RWPE1 (cell line): ENCODE measurements at regions not wholly inside any gene's neighbourhood (a gene's known extent, or its start where the extent isn't known, plus 50 kb on each side); places are given as distances from the start of the nearest gene placed in this dataset.

Source experiments
- CTCF ChIA-PET: fragments of 350-600 bp; sonication (Branson Sonifier 250); formaldehyde crosslinking; extraction: SDS; loops from one replicate; lab custom pipeline; 2021; lab: Yijun Ruan, JAX
- POLR2A ChIA-PET: fragments of 400-600 bp; formaldehyde crosslinking; extraction: SDS; loops from one replicate; lab custom pipeline; 2020; ENCODE audit warnings: antibody characterized with exemption; ENCODE audit not compliant: low non-redundant PET; lab: Yijun Ruan, JAX
- DNase-seq: peaks from one replicate; pipeline ENCODE4 v3.0.0; 2012; ENCODE audit warnings: low spot score
- H3K27ac ChIP-seq: fragments of 450-650 bp; 2 replicates; pipeline ENCODE4 v1.5.1; 2017
- CTCF ChIP-seq: fragments of 450-650 bp; conservative IDR thresholded peaks from 2 replicates; pipeline ENCODE4 v1.5.1; 2017; ENCODE audit warnings: low read depth, mild to moderate bottlenecking

DNA sequence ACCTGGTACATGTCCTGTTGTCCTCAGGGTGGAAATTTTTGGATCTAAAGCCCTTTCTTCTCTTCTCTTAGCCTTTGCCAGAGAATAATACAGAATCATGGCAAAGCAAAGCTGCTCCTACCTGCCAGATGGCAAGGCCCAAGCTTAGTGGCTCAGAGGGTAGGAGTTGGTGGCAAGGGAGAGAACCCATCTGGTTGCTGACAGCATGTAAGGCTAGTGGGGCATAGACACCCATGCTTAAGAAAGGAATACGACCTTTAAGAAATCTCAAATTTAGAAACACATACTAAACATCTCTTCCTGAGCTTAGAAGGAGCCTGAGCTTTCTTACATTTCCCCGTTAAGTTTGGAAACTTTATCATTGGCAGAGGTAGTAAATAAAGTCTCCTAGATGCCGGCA is 395.0 kb upstream of the SOX9 start:
- DNase-seq, result no peak
- CTCF ChIA-PET, result no interaction called here
- TF ChIP-seq CTCF, result no peak
- no peak overlapping the region for H3K27ac ChIP-seq
- POLR2A ChIA-PET, result no interaction called here

- H3K27ac ChIP-seq, result no peak overlapping the region
- TF ChIP-seq CTCF, result no peak
- CTCF ChIA-PET, result no interaction called here
- DNase-seq, result peak; percentile 2
- POLR2A ChIA-PET, result no interaction called here
Observed at GRCh38 chr17:71726341-71726740, 394.5 kb upstream of the SOX9 start.

GRCh38 chr17:71727292-71727691 is 393.5 kb upstream of the SOX9 start:
- ChIA-PET POLR2A (no interaction called here), CTCF (no interaction called here)
- DNase-seq, result no peak
- no peak for TF ChIP-seq CTCF
- H3K27ac ChIP-seq, result no peak overlapping the region

DNA sequence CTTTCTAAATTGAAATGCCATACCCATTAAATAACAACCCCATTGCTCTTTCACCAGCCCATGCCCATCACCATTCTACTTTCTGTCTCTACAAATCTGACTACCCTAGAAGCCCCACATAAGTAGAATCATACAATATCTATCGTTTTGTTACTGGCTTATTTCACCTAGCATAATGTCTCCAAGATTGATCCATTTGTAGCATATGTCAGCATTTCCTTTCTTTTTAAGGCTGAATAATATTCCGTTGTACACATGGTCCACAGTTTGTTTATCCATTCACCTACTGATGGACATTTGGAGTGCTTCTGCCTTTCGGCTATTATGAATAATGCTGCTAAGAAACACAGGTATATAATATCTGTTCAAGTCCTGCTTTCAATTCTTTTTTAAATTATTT is 393.1 kb upstream of the SOX9 start:
- DNase-seq, result no peak
- no peak for TF ChIP-seq CTCF
- no peak overlapping the region for H3K27ac ChIP-seq
- POLR2A ChIA-PET, result no interaction called here
- CTCF ChIA-PET, result no interaction called here

DNA sequence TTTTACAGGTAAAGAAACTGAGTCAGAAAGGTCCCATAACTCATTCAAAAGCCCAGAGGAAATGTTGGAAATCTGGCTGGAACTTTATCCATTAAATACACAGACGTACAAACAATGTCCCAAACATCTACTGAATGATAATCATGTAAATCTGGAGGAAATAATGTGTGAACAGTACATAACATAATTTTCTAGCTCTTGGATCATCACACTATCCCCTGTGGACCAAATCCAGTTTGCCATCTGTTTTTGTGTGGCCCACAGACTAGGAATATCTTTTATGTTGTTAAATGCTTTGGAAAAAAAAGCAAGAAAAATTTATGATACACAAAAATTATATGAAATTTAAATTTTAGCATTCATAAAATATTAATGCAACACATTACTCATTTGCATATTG is 389.9 kb upstream of the SOX9 start:
- no peak for TF ChIP-seq CTCF
- POLR2A ChIA-PET, result no interaction called here
- H3K27ac ChIP-seq, result no peak overlapping the region
- CTCF ChIA-PET, result no interaction called here
- DNase-seq, result no peak

DNA sequence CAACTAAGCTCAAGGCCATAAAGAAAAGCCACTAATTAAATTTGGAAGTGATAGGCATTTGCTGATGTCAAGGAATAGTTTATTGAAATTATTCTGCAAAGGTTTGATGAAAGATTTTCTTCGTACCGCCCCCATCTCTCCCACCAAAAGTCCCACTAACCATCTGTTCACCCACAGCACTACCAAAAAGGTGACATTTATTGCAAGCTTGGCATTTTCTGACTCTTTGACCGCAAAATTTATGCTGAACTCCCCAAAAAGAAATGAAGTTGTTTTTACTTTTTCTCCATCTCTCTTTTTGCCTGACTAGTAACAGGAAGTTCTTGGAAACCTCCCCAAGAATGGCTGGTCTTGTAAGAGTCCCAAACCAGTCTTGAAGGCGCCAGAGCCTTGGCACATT is 384.9 kb upstream of the SOX9 start:
- CTCF ChIA-PET, result interaction anchor here (0.6 kb wide), 1 partner anchor 351 kb away, joined by 3 read pairs; no protein-coding TSS in a partner anchor
- no peak for DNase-seq
- H3K27ac ChIP-seq, result no peak overlapping the region
- TF ChIP-seq CTCF, result no peak
- POLR2A ChIA-PET, result no interaction called here

- TF ChIP-seq CTCF, result no peak
- POLR2A ChIA-PET, result no interaction called here
- CTCF ChIA-PET, result no interaction called here
- no peak overlapping the region for H3K27ac ChIP-seq
- no peak for DNase-seq
Observed at GRCh38 chr17:71740866-71741265, 380.0 kb upstream of the SOX9 start.
